ENCODE measurements at regions not wholly inside any gene's neighbourhood (a gene's known extent, or its start where the extent isn't known, plus 50 kb on each side); places are given as distances from the start of the nearest gene placed in this dataset.
"Not testable (repeated sequence)": the region's sequence is repeated elsewhere in the genome, so short reads cannot be mapped to it uniquely, and the experiment has no call there.

GRCh38 chr15:87477026-87477425 lies 779.5 kb downstream of the NTRK3 start:
- DNase-seq: no peak

- no peak for DNase-seq
Observed at GRCh38 chr15:87470923-87471322, 785.6 kb downstream of the NTRK3 start.

DNA sequence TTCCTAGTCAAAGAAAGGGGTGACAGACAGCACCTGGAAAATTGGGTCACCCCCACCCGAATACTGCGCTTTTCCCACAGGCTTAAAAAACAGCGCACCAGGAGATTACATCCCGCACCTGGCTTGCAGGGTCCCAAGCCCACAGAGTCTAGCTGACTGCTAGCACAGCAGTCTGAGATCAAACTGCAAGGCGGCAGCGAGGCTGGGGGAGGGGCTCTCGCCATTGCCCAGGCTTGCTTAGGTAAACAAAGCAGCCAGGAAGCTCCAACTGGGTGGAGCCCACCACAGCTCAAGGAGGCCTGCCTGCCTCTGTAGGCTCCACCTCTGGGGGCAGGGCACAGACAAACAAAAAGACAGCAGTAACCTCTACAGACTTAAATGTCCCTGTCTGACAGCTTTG lies 792.6 kb downstream of the NTRK3 start:
- DNase-seq: not testable (repeated sequence)

DNA sequence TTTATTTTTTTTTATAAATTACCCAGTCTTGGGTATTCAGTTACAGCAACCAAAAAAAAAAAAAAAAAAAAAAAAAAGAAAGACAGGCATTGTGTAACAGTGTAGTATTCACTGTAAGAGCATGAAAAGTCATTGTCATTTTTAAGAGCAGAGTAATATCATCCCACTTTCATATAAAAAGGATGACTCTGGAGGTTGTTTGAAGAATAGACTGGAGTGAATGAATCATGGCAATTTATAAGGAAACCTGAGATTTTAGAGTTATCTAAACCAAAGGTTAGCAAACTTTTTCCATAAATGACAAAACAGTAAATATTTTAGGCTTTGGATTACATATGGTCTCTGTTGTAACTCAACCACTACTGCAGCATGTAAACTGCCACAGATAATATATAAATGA lies 794.9 kb downstream of the NTRK3 start:
- DNase-seq: no peak

GRCh38 chr15:87454860-87455259 lies 801.7 kb downstream of the NTRK3 start:
- DNase-seq: no peak

DNA sequence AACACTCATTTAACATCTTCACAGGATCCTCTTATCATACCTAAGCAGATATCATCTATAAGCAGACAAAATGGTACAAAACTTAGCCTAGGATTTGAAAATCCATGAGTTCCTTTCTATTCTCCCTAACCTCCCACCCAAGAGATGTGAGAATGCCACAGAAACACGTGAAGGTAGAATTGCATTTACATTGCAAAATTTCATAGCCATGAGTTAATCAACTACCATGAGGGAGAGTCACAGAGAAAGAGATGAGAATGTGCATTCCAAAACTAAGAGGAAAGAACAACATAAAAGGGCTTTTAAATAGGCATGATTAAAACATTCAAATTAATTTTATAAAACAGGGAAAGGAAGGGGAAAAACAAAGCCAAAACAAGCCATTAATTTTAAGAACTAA lies 806.2 kb downstream of the NTRK3 start:
- no peak for DNase-seq

GRCh38 chr15:87439090-87439489 lies 817.4 kb downstream of the NTRK3 start:
- no peak for DNase-seq

- no peak for DNase-seq
Observed at GRCh38 chr15:87433871-87434270, 822.7 kb downstream of the NTRK3 start.

GRCh38 chr15:87429754-87430153 lies 826.8 kb downstream of the NTRK3 start:
- no peak for DNase-seq

GRCh38 chr15:87420017-87420416 lies 836.5 kb downstream of the NTRK3 start:
- DNase-seq: no peak

DNA sequence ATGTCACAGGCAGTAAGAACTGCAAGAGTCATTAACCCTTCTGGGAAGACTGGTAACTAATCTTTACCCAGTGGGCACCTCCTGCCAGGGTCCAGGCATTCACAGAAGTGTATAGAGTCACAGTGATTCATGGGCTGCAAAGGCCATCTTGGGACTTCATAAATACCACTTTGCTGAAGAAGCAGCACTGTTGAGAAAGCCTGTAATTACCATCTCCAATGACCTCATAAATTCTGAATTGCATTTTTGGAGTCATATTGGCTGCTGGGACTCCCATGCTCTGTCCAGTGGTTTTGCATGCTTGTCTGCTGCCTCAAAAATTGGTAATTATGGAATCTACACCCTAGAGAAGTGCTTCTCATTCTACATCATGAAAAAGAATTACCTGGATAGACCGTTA lies 837.2 kb downstream of the NTRK3 start:
- DNase-seq: no peak

GRCh38 chr15:87416591-87417257 lies 839.8 kb downstream of the NTRK3 start:
- no peak for DNase-seq

DNA sequence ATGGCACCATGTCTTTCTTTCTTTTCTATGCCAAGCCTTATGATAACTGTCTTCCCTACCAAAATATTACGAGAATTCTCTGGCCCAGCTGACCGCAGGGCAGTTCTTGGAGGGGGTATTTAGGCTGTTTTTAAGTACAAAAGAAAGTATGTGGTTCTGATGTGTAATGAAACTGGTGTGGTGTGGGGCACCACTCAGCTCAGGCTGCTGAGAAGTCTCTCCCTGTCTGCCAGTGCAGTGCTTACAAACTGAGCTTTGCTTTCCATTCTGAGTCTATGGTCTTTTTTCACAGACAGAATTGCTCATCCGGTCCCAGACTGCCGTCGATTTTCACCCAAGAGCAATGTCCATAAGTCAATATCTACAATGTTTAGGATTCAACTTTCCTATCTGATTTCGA lies 847.6 kb downstream of the NTRK3 start:
- no peak for DNase-seq

DNA sequence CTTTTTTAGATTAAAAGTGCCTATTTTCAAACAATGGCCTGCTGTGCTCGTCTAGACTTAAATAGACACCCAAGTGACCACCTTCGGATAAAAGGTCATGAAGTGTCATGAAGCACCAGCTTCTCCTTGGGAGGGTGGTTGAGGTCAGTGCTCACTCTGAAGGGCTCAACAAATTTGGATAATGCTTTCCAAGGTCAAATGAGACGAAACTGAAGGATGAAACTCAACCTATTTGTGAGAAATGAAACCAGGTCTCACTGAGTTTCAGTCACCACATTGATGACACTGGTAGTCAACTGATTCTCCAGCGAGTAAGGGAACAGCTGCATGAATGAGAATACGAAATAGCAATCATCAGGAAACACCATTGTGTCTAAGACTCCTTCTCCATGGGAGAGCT lies 852.6 kb downstream of the NTRK3 start:
- DNase-seq: no peak

DNA sequence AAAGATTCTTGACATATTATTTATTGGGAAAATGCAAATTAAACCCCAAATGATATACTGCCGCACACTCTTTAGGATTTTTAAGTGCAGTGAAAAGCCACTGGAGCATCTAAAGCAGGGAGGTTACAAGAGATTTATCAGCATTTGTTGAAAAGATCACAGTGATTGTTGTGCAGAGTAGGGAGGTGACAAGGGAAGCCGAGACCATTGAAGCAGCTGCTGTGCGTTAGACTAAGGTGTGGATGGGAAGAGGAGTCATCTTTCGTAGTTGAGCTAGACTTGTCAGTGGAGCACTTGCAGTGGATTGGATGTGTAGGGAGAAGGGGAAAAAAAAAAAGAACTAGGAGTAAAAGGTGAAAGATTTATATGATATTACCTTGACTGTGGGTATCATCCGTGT lies 854.6 kb downstream of the NTRK3 start:
- DNase-seq: peak; percentile 10

GRCh38 chr15:87394676-87395075 lies 861.9 kb downstream of the NTRK3 start:
- DNase-seq: no peak

DNA sequence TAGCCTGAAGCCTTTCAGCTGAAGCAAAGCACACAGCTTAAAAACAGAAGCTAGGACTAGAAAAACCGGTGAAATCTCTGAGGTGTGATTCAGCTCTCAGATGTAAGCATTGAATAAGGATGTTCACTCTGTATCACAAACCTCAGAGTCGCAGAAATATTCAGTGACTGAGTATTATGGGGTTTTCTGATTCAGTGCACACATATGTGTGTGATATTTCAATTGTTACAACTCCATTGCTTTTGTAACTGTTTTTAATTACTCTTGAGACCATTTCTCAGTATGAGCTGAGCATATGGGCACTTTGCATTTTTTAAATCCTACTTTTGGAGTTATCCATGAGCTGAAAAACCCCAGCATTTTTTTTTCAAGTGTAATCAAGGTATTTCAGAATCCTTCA lies 868.8 kb downstream of the NTRK3 start:
- DNase-seq: no peak

DNA sequence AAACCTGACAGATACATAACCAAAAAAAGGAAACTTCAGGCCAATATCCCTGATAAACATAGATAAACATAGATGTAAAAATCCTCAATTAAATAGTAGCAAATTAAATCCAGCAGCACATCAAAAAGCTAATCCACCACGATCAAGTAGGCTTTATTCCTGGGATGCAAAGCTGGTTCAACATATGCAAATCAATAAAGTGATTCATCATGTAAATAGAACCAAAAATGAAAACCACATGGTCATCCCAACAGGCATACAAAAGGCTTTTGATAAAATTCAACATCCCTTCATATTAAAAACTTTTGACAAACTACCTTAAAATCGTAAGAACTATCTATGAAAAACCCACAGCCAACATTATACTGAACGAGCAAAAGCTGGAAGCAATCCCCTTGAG lies 882.2 kb downstream of the NTRK3 start:
- DNase-seq: no peak

DNA sequence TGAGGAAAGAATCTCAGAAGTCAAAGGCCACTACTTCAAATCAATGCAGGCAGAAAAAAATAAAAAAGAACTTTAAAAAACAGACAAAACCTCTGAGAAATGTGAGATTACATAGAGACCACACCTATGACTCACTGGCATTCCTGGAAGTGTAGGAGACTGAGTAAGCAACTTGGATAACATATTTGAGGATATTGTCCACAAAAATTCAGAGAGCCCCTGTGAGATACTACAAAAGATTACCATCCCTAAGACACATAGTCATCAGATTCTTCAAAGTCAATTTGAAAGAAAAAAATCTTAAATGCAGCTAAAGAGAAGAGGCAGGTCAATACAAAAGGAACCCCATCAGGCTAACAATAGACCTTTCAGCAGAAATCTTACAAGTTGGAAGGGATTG lies 887.3 kb downstream of the NTRK3 start:
- DNase-seq: no peak

- DNase-seq: no peak
Observed at GRCh38 chr15:87368511-87368910, 888.0 kb downstream of the NTRK3 start.

GRCh38 chr15:87365186-87365585 lies 891.4 kb downstream of the NTRK3 start:
- no peak for DNase-seq

GRCh38 chr15:87362531-87362930 lies 894.0 kb downstream of the NTRK3 start:
- DNase-seq: no peak

- DNase-seq: no peak
Observed at GRCh38 chr15:87357637-87358313, 898.8 kb downstream of the NTRK3 start.

- no peak for DNase-seq
Observed at GRCh38 chr15:87355946-87356345, 900.6 kb downstream of the NTRK3 start.

Data from renal pelvis (tissue), 1 donor.